Liver (tissue), 8 donors: ENCODE measurements at regions not wholly inside any gene's neighbourhood (a gene's known extent, or its start where the extent isn't known, plus 50 kb on each side); places are given as distances from the start of the nearest gene placed in this dataset.

Experiments
- DNase-seq: peaks from one replicate; pipeline ENCODE4 v3.0.0-alpha.2; 2017; ENCODE audit warnings: low spot score
- H3K27ac ChIP-seq, 2 donors: one replicate each; pipeline ENCODE4 v1.7.0; 2013; ENCODE audit warnings: inconsistent platforms in 2 of 2, low read length in 2 of 2, control low read depth in 1 of 2, low read depth in 1 of 2, mild to moderate bottlenecking in 1 of 2
- H3K27me3 ChIP-seq, 4 donors: one replicate each; pipeline versions ENCODE4 v1.6.1 to v1.7.0; 2013; ENCODE audit warnings: low read length in 3 of 4, inconsistent platforms in 1 of 4, mild to moderate bottlenecking in 1 of 4, moderate library complexity in 1 of 4; ENCODE audit not compliant: control insufficient read depth in 4 of 4, insufficient read depth in 4 of 4
- H3K36me3 ChIP-seq, 4 donors: one replicate each; pipeline versions ENCODE4 v1.6.1 to v1.7.0; 2013; ENCODE audit warnings: low read length in 3 of 4, mild to moderate bottlenecking in 3 of 4, low read depth in 1 of 4, moderate library complexity in 1 of 4; ENCODE audit not compliant: control insufficient read depth in 4 of 4, insufficient read depth in 3 of 4
- H3K4me1 ChIP-seq, 4 donors: one replicate each; pipeline versions ENCODE4 v1.6.1 to v1.7.0; 2013; ENCODE audit warnings: low read length in 3 of 4, mild to moderate bottlenecking in 3 of 4, moderate library complexity in 1 of 4; ENCODE audit not compliant: control insufficient read depth in 4 of 4, insufficient read depth in 4 of 4
- H3K4me3 ChIP-seq, 3 donors: one replicate each; pipeline versions ENCODE4 v1.6.1 to v1.7.0; 2013; ENCODE audit warnings: low read length in 3 of 3, control low read depth in 1 of 3, low read depth in 1 of 3, mild to moderate bottlenecking in 1 of 3
- H3K9ac ChIP-seq, 2 donors: one replicate each; pipeline ENCODE4 v1.7.0; 2013; ENCODE audit warnings: low read length in 2 of 2, mild to moderate bottlenecking in 2 of 2, moderate library complexity in 2 of 2, control low read depth in 1 of 2, low read depth in 1 of 2
- H3K9me3 ChIP-seq, 4 donors: one replicate each; pipeline versions ENCODE4 v1.6.1 to v1.7.0; 2013; ENCODE audit warnings: low read length in 3 of 4; ENCODE audit not compliant: control insufficient read depth in 4 of 4
- EGR1 ChIP-seq, 2 donors: IDR thresholded peaks; 2 replicates each; pipeline ENCODE4 v1.6.1; 2016 to 2018; ENCODE audit warnings: antibody characterized with exemption in 2 of 2, low read depth in 2 of 2
- FOXA1 ChIP-seq: IDR thresholded peaks from 2 replicates; pipeline ENCODE4 v1.6.1; 2016; ENCODE audit warnings: antibody characterized with exemption
- FOXA2 ChIP-seq: IDR thresholded peaks from 2 replicates; pipeline ENCODE4 v1.6.1; 2016; ENCODE audit warnings: antibody characterized with exemption
- GABPA ChIP-seq, 2 donors: IDR thresholded peaks in 1 of 2; conservative IDR thresholded peaks in 1 of 2; 2 replicates each; pipeline ENCODE4 v1.6.1; 2016; ENCODE audit warnings: antibody characterized with exemption in 2 of 2, mild to moderate bottlenecking in 1 of 2, moderate library complexity in 1 of 2
- HNF4A ChIP-seq, 2 donors: conservative IDR thresholded peaks; 2 replicates each; pipeline ENCODE4 v1.6.1; 2016; ENCODE audit warnings: antibody characterized with exemption in 2 of 2, mild to moderate bottlenecking in 2 of 2
- HNF4G ChIP-seq: IDR thresholded peaks from 2 replicates; pipeline ENCODE4 v1.6.1; 2016; ENCODE audit warnings: antibody characterized with exemption
- JUND ChIP-seq, 2 donors: IDR thresholded peaks; 2 replicates each; pipeline ENCODE4 v1.6.1; 2016; ENCODE audit warnings: antibody characterized with exemption in 2 of 2
- NR2F2 ChIP-seq: IDR thresholded peaks from 2 replicates; pipeline ENCODE4 v1.6.1; 2016; ENCODE audit warnings: antibody characterized with exemption
- RAD21 ChIP-seq, 2 donors: IDR thresholded peaks; 2 replicates each; pipeline ENCODE4 v1.6.1; 2016; ENCODE audit warnings: antibody characterized with exemption in 2 of 2, mild to moderate bottlenecking in 2 of 2
- RXRA ChIP-seq, 2 donors: IDR thresholded peaks; 2 replicates each; pipeline ENCODE4 v1.6.1; 2017 to 2018; ENCODE audit warnings: antibody characterized with exemption in 2 of 2, mild to moderate bottlenecking in 1 of 2
- SP1 ChIP-seq: IDR thresholded peaks from 2 replicates; pipeline ENCODE4 v1.6.1; 2018; ENCODE audit warnings: antibody characterized with exemption, mild to moderate bottlenecking
- TAF1 ChIP-seq: conservative IDR thresholded peaks from 2 replicates; pipeline ENCODE4 v1.6.1; 2016; ENCODE audit warnings: antibody characterized with exemption, mild to moderate bottlenecking
- YY1 ChIP-seq: IDR thresholded peaks from 2 replicates; pipeline ENCODE4 v1.6.1; 2016; ENCODE audit warnings: antibody characterized with exemption, mild to moderate bottlenecking
- WGBS: extraction: QIAGEN DNeasy Blood & Tissue Kit; methylation state at CpG from one replicate; pipeline ENCODE4 v1.1.7; 2013; 5-methylcytosine and 5-hydroxymethylcytosine counted together
- TF ChIP-seq, protein P1 (sequence below): IDR thresholded peaks from 2 replicates; pipeline ENCODE4 v1.6.1; 2016; ENCODE audit warnings: antibody characterized with exemption
- TF ChIP-seq, protein P2 (sequence below): fragments of 150-350 bp; IDR thresholded peaks from 2 replicates; pipeline ENCODE4 v1.5.1; 2017; ENCODE audit warnings: improper control_type of control experiment, low read depth, low read length; ENCODE audit not compliant: missing input control
- TF ChIP-seq, protein P3 (sequence below): IDR thresholded peaks from 2 replicates; pipeline ENCODE4 v1.6.1; 2016; ENCODE audit warnings: antibody characterized with exemption
- TF ChIP-seq, protein P4 (sequence below): IDR thresholded peaks from 2 replicates; pipeline ENCODE4 v1.6.1; 2016; ENCODE audit warnings: antibody characterized with exemption
- donor health status: healthy.
- donor health status: healthy.
- donor health status: healthy.
- donor health status: healthy.
- donor health status: healthy.

DNA sequence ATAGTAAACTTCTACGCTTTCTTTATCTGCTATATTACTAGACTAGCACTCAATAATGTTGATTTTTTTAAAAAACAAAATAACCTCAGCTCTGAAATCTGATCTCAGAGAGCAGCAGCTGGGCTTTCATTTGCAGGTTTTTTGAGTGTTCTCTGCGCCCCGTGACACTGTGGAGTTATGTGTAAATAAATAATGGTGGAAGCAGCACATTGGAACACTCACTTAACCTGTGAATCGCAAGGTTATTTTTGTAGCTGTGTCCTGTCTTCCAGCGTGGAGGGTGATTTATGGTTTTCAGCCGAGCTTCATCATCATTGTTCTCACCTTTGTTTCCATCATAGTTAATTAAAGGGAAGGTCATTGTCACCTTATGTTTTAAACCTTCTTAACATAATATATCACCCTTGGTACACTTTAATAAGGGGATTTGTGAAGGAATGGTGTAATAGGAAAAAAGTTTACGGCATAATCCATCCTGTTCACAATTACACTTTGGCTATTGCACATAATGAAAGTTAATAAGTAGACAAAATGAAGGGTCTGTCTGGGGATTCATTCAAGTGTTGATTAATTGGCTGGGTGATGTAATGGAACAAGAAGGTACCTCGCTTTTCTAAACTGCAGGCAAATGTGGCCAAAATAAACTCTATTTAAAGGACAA, 493.3 kb upstream of the ADAMTS16 start:
- DNase-seq, result no peak

DNA sequence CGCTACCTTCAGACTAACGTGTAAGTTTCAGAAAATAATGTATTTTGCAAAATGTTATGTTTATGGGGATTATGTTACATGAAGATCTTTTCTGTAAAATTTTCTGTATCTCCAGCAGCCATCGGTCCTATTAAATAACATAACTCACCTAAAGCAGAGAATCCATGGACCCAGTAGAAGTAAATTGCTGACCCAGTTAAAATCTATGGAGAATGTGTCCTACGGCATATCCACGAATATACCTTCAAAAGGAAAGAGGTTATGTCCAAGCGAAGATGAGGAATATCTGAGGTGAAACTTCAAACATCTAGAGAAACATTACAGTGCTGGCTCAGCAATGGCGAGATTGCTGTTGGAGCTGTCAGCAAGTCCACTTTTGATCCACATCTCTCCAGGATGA, 492.2 kb upstream of the ADAMTS16 start:
- Histone ChIP-seq H3K9me3 (no peaks in the 10 kb centered on the region), H3K9ac (no peak overlapping the region), H3K4me3 (no peak overlapping the region), H3K27ac (no peak overlapping the region), H3K36me3 (no peaks in the 10 kb centered on the region), H3K4me1 (no peaks in the 10 kb centered on the region), H3K27me3 (peaks cover 0 to 3% (median 0%) of the 10 kb centered on the region in 4 donors)
- TF ChIP-seq FOXA1 (no peak), SP1 (no peak), EGR1 (IDR thresholded peaks at IDR 0.05; ENCODE audit: low read depth in 2 of 2) (no peak), FOXA2 (no peak), HNF4A (conservative IDR thresholded peaks at IDR 0.05) (no peak), TAF1 (no peak), HNF4G (no peak), NR2F2 (no peak), RAD21 (IDR thresholded peaks at IDR 0.05) (no peak), JUND (IDR thresholded peaks at IDR 0.05) (no peak), RXRA (IDR thresholded peaks at IDR 0.05) (no peak)
- TF ChIP-seq, protein P1, sequence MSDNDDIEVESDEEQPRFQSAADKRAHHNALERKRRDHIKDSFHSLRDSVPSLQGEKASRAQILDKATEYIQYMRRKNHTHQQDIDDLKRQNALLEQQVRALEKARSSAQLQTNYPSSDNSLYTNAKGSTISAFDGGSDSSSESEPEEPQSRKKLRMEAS, result no peak
- TF ChIP-seq, protein P2, sequence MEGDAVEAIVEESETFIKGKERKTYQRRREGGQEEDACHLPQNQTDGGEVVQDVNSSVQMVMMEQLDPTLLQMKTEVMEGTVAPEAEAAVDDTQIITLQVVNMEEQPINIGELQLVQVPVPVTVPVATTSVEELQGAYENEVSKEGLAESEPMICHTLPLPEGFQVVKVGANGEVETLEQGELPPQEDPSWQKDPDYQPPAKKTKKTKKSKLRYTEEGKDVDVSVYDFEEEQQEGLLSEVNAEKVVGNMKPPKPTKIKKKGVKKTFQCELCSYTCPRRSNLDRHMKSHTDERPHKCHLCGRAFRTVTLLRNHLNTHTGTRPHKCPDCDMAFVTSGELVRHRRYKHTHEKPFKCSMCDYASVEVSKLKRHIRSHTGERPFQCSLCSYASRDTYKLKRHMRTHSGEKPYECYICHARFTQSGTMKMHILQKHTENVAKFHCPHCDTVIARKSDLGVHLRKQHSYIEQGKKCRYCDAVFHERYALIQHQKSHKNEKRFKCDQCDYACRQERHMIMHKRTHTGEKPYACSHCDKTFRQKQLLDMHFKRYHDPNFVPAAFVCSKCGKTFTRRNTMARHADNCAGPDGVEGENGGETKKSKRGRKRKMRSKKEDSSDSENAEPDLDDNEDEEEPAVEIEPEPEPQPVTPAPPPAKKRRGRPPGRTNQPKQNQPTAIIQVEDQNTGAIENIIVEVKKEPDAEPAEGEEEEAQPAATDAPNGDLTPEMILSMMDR, result no peak
- TF ChIP-seq, protein P3, sequence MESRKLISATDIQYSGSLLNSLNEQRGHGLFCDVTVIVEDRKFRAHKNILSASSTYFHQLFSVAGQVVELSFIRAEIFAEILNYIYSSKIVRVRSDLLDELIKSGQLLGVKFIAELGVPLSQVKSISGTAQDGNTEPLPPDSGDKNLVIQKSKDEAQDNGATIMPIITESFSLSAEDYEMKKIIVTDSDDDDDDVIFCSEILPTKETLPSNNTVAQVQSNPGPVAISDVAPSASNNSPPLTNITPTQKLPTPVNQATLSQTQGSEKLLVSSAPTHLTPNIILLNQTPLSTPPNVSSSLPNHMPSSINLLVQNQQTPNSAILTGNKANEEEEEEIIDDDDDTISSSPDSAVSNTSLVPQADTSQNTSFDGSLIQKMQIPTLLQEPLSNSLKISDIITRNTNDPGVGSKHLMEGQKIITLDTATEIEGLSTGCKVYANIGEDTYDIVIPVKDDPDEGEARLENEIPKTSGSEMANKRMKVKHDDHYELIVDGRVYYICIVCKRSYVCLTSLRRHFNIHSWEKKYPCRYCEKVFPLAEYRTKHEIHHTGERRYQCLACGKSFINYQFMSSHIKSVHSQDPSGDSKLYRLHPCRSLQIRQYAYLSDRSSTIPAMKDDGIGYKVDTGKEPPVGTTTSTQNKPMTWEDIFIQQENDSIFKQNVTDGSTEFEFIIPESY, result no peak
- TF ChIP-seq, protein P4, sequence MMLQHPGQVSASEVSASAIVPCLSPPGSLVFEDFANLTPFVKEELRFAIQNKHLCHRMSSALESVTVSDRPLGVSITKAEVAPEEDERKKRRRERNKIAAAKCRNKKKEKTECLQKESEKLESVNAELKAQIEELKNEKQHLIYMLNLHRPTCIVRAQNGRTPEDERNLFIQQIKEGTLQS, result no peak
- WGBS, result 82% methylated on average over 7 of the region's 7 CpGs
- DNase-seq, result no peak

More for the DNA sequence above, 493.3 kb upstream of the ADAMTS16 start:
- no peaks in the 10 kb centered on the region for H3K36me3 ChIP-seq
- TF ChIP-seq, protein P4, result no peak
- TF ChIP-seq, protein P3, result no peak
- TF ChIP-seq GABPA (IDR thresholded peaks at IDR 0.05 in 1 of 2, conservative IDR thresholded peaks at IDR 0.05 in 1 of 2) (no peak), YY1 (no peak), JUND (IDR thresholded peaks at IDR 0.05) (no peak), FOXA2 (no peak), NR2F2 (no peak), RAD21 (IDR thresholded peaks at IDR 0.05) (no peak), FOXA1 (no peak), SP1 (no peak), RXRA (IDR thresholded peaks at IDR 0.05) (no peak), HNF4G (no peak), TAF1 (no peak)
- TF ChIP-seq, protein P1, result no peak
- TF ChIP-seq, protein P2, result no peak
- no peaks in the 10 kb centered on the region for H3K9me3 ChIP-seq
- WGBS, result 68% methylated on average over 8 of the region's 8 CpGs
- no peak overlapping the region for H3K4me3 ChIP-seq
- peaks cover 0 to 3% (median 0%) of the 10 kb centered on the region in 4 donors for H3K27me3 ChIP-seq
- no peak overlapping the region for H3K27ac ChIP-seq
- H3K4me1 ChIP-seq, result no peaks in the 10 kb centered on the region
- no peak overlapping the region for H3K9ac ChIP-seq
